Body of pancreas (tissue), 4 donors: ENCODE measurements at regions not wholly inside any gene's neighbourhood (a gene's known extent, or its start where the extent isn't known, plus 50 kb on each side); places are given as distances from the start of the nearest gene placed in this dataset.

Experiments
- CTCF ChIP-seq, 7 experiments: fragments of 450-650 bp in 4 of 7; fragments of 200-600 bp in 3 of 7; sonication (generic) in 3 of 7; IDR thresholded peaks; one replicate each; pipeline ENCODE4 v1.5.1; 2016 to 2019; ENCODE audit warnings: antibody characterized with exemption in 7 of 7
- POLR2A ChIP-seq, 3 donors: fragments of 450-650 bp; IDR thresholded peaks; one replicate each; pipeline ENCODE4 v1.6.1; 2016; ENCODE audit warnings: antibody characterized with exemption in 3 of 3, mild to moderate bottlenecking in 2 of 3

DNA sequence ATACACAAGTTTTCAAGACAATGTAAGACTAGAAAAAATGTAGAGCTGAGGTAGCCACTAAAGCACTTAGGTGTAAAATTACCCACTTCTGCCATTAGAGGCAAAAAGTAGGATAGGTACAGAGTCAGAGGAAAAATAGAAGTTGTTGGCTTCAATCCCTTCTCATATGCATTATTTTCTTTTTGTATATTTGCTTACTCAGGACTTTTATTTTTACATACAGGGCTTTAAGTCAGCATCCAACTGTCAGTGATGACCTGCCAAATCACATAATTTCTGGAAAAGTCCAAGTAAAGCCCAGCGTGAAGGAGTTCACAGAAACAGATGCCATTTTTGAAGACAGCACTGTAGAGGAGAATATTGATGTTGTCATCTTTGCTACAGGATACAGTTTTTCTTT, 211.0 kb upstream of the POGK start:
- TF ChIP-seq CTCF (IDR thresholded peaks at IDR 0.05) (no peak), POLR2A (IDR thresholded peaks at IDR 0.05) (no peak)
